ENCODE measurements at regions not wholly inside any gene's neighbourhood (a gene's known extent, or its start where the extent isn't known, plus 50 kb on each side); places are given as distances from the start of the nearest gene placed in this dataset.
A peak's percentile ranks its signal among the peaks of the same experiment; 100 is the strongest.
"Not testable (repeated sequence)": the region's sequence is repeated elsewhere in the genome, so short reads cannot be mapped to it uniquely, and the experiment has no call there.

GRCh38 chr2:120541553-120541932, 194.1 kb upstream of the GLI2 start:
- WGBS, 2 donors, result 93 to 95% methylated on average over 7 of the region's 7 CpGs

GRCh38 chr2:120541972-120542670, 193.5 kb upstream of the GLI2 start:
- no peak overlapping the region for H3K4me3 ChIP-seq (replicated peaks in 1 of 3)
- peaks cover 0 to 23% of the 10 kb centered on the region in 2 donors for H3K4me1 ChIP-seq
- 96 to 99% methylated on average over 7 of the region's 7 CpGs for WGBS, 2 donors
- no peaks in the 10 kb centered on the region for H3K36me3 ChIP-seq
- no peak for TF ChIP-seq POLR2A (IDR thresholded peaks at IDR 0.05)
- TF ChIP-seq CTCF (IDR thresholded peaks at IDR 0.05), result no peak
- DNase-seq, result no peak
- no peaks in the 10 kb centered on the region for H3K9me3 ChIP-seq
- H3K27ac ChIP-seq, result no peak overlapping the region
- intact Hi-C loops (cut with DNase I), result no loop called here
- H3K27me3 ChIP-seq, result no peaks in the 10 kb centered on the region

More at GRCh38 chr2:120541553-120541932, 194.1 kb upstream of the GLI2 start:
- Histone ChIP-seq H3K9me3 (no peaks in the 10 kb centered on the region), H3K27me3 (no peaks in the 10 kb centered on the region), H3K4me3 (replicated peaks in 1 of 3) (no peak overlapping the region), H3K36me3 (no peaks in the 10 kb centered on the region), H3K4me1 (peaks cover 0 to 22% of the 10 kb centered on the region in 2 donors), H3K27ac (no peak overlapping the region)
- TF ChIP-seq POLR2A (IDR thresholded peaks at IDR 0.05) (no peak), CTCF (IDR thresholded peaks at IDR 0.05) (no peak)
- no peak for DNase-seq
- intact Hi-C loops (cut with DNase I), result no loop called here

- Histone ChIP-seq H3K4me1 (peaks cover 0 to 23% of the 10 kb centered on the region in 2 donors), H3K27ac (no peak overlapping the region), H3K4me3 (replicated peaks in 1 of 3) (no peak overlapping the region), H3K36me3 (no peaks in the 10 kb centered on the region), H3K9me3 (no peaks in the 10 kb centered on the region), H3K27me3 (no peaks in the 10 kb centered on the region)
- DNase-seq, result no peak
- WGBS, 2 donors, result 93 to 94% methylated on average over 13 of the region's 13 CpGs
- intact Hi-C loops (cut with DNase I), result no loop called here
- TF ChIP-seq CTCF (IDR thresholded peaks at IDR 0.05), result no peak
- TF ChIP-seq POLR2A (IDR thresholded peaks at IDR 0.05), result no peak
Observed at GRCh38 chr2:120542911-120543527, 192.6 kb upstream of the GLI2 start.

- no peak for DNase-seq
- H3K9me3 ChIP-seq, result no peaks in the 10 kb centered on the region
- 75 to 83% methylated on average over 16 of the region's 16 CpGs for WGBS, 2 donors
- intact Hi-C loops (cut with DNase I), result no loop called here
- no peaks in the 10 kb centered on the region for H3K27me3 ChIP-seq
- no peaks in the 10 kb centered on the region for H3K36me3 ChIP-seq
- H3K4me1 ChIP-seq, result peaks cover 0 to 28% of the 10 kb centered on the region in 2 donors
- H3K4me3 ChIP-seq (replicated peaks in 1 of 3), result no peak overlapping the region
- peak overlapping the region in 1 of 3 donors; percentile 43 for H3K27ac ChIP-seq
- no peak for TF ChIP-seq CTCF (IDR thresholded peaks at IDR 0.05)
- no peak for TF ChIP-seq POLR2A (IDR thresholded peaks at IDR 0.05)
Observed at GRCh38 chr2:120543899-120544298, 191.8 kb upstream of the GLI2 start.

GRCh38 chr2:120544522-120544921, 191.1 kb upstream of the GLI2 start:
- TF ChIP-seq CTCF (IDR thresholded peaks at IDR 0.05) (no peak), POLR2A (IDR thresholded peaks at IDR 0.05) (no peak)
- DNase-seq, result no peak
- peaks cover 0 to 35% of the 10 kb centered on the region in 2 donors for H3K4me1 ChIP-seq
- H3K36me3 ChIP-seq, result no peaks in the 10 kb centered on the region
- H3K27me3 ChIP-seq, result no peaks in the 10 kb centered on the region
- H3K27ac ChIP-seq, result peak overlapping the region in 1 of 3 donors; percentile 43
- no peaks in the 10 kb centered on the region for H3K9me3 ChIP-seq
- H3K4me3 ChIP-seq (replicated peaks in 1 of 3), result no peak overlapping the region
- intact Hi-C loops (cut with DNase I), result no loop called here
- 91 to 93% methylated on average over 9 of the region's 9 CpGs for WGBS, 2 donors

GRCh38 chr2:120545007-120545406, 190.7 kb upstream of the GLI2 start:
- H3K9me3 ChIP-seq; H3K4me3 ChIP-seq (replicated peaks in 1 of 3); intact Hi-C loops (cut with DNase I); DNase-seq; H3K36me3 ChIP-seq; H3K27ac ChIP-seq; H3K27me3 ChIP-seq: not testable (repeated sequence)
- WGBS, 2 donors, result 95 to 97% methylated on average over 11 of the region's 11 CpGs
- peaks cover 2 to 34% of the 10 kb centered on the region in 2 donors for H3K4me1 ChIP-seq
